SK-N-DZ (cell line): ENCODE measurements at regions not wholly inside any gene's neighbourhood (a gene's known extent, or its start where the extent isn't known, plus 50 kb on each side); places are given as distances from the start of the nearest gene placed in this dataset.
A peak's percentile ranks its signal among the peaks of the same experiment; 100 is the strongest.

Experiments used
- DNase-seq: peaks from one replicate; pipeline ENCODE4 v3.0.0-alpha.2; 2015; ENCODE audit warnings: low spot score

DNA sequence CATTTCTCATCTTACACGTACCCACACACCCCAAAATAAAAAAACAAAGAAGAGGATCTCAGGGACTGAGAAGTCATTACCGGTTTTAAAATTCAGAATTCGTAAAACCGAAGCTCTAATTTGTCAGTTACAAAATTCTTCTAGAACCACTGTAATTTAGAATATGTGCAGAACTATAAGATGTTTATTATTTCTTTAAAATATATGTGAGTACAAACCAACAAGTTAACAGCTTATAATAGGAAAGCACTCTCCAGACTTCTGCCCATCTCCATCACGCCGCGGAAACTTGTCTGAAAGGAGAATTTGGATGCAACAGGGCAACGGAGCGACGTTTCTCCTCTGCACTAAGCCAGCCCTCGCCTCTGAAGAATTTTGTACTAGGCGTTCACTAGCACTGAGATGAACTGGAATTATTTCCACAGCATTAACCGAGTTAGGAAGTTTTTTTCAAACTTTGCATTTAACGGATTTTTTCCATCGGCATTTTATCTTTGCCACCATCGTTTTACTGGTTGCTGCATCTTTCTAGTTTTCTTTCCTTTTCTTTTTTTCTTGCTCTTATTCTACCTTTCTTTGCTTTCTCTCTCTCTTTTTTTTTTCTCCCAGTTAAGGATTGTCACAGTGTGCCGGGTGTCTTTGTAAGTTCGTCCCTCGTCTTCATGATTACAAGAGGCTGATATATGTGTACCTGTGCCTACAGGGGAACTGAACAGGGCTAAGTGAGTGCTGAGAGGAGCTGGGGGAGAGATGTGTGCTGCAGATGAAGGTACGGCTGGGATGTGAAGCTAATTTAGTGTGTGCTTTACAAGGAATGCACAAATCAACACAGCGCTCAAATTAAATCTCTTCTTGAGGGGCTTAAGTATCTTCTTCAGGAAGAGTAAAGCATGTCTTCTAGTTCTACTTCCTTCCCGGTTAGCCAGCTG, 295.9 kb upstream of the NFE2L3 start:
- peak; percentile 41 for DNase-seq

DNA sequence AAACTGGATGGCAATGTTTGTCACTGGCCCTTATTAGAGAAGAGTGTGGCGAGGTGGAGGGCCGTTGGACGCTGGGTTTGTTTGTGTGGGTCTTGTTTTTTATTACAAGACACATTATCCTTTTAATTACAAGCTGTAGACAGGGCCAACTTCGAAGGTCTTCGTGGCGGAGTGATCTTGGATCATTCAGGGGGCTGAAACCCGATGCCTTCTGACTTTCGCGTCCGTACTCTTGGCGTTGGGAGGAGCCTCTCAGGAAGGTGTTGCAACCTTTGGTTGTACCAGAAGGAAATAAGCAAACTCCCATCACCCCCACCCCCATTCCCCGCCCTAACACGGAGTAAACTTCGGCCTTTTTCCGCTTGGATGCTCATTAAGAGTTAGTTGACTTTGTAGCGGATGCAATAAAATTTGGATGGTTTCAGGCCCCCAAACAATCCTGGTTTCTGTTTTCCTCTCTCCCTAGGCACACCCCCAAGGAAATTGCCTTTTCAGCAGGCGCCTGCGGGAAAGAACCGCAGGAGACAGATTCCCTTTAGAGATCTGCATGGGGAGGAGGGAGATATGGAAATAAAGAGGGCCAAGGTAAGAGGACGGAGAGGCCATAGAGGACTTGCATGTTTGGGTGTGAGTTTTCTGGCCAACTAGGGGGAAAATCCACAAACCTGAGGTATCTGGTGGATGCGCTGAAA, 294.5 kb upstream of the NFE2L3 start:
- DNase-seq, result no peak

- no peak for DNase-seq
Measured at GRCh38 chr7:25858200-25858524, 293.8 kb upstream of the NFE2L3 start.

- peak; percentile 41 for DNase-seq
Measured at GRCh38 chr7:25858525-25859411, 293.2 kb upstream of the NFE2L3 start.

GRCh38 chr7:25859412-25860274, 292.4 kb upstream of the NFE2L3 start:
- no peak for DNase-seq

GRCh38 chr7:25860275-25861163, 291.5 kb upstream of the NFE2L3 start:
- peak; percentile 42 for DNase-seq

DNA sequence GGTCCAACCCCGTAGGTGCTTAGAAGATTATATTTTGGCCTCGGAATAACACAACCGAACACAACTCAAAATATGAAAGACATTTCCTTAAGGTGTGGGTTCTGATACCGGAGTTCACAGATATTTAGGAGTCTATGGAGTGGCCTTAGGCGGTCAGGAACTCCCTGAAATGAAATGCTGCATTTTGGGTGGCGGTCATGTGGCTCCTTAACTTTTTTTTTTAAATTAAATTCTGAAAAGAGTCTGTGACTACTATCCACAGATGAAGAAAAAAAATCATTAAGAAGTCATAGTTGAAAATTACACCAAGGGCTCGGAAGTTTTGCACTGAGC, 290.9 kb upstream of the NFE2L3 start:
- DNase-seq, result no peak

DNA sequence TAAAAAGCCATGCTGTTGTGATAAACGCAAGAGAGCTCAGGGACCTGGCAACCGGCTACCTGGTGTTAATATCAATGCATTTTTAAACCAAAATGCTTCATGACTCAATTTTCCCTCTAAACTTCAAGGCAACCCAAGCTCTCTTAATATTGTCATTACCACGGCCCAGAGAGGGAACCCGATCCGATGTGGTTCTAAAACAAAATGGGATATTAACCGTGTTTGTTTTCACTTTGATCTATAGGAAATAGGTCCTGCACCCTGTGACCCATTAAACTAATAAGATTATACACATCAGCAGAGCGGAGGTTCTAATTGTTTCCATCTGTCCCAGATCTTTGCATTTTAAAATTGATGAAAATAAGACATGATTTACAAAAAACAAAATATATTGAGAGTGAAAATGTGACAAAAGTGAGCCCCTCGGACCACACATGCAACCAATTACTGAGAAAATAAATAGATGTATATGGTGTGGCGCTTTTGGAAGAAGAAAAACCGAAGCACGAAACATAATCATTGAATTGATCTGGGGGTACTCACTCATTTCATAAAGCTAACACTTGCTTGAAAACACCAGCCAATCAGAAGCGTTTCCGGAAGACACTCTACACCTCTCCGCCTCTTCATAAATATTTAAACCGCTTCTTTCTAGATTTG, 290.3 kb upstream of the NFE2L3 start:
- DNase-seq, result peak; percentile 28

DNA sequence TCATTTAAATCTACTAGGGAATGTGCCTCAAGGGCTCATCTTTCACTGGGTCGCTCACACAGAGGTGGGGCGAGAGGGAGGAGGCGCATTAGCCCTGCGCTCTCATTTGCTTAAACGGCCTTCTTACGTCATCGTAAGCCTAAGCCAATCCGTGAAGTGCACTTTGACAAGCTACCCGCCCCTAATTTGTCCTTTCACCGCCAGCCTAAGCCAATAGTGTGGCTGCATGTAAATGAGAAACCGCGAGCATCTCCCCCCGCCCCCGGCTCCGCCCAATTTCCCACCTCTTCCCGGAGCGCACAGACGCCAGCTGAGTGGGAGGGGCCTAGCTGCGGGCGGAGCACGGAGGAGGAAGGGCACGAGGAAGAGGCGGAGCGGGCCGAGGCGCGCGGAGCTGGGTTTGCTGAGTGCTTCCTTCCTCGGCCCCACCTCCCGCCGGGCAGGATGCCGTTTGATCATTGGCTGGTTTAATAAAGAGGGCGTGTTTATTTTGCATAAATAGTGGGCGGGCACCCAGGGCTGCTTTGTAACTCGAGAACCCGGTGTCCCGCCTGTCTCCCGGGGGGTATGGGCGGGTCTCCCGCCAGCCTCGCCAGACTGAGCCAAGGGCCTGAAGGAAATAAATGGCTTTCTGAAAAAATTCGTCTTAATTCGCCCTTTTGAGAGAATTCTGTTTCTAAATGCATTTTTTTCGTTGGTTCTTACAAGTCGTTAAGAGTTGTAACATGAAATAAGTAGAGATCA, 289.6 kb upstream of the NFE2L3 start:
- peak; percentile 100 for DNase-seq

DNA sequence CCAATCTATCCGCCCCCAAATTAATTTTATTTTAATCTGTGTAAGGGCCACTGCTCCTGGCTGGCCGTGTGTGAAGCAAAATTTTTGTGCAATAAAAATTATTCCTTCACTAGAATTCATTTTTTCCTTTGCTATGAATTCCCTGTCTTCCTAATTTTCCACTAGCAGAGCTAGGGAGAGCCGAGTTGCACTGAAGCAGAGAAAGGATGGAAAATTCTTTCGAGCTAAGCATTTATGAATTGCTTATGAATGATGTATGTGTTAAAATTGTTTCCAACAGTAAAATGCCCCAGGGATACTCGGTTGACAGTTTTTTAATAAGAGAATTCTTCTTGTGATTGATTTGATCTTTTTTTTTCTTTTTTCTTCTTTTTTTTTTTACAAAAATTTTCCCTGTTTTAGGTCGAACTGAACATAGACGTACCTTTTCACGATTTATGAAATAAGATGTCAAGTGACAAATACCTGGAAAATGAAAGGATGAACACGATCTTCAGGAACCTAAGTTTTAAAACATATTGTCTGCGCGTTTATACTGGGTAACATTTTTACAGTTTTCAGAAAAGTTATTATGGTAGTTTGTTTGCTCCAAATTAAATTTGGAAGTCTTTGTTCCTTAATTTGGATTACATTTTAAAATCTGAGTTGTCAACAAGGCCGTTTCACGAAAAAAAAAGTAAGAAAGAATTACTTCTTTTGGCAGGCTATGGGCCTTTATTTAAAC, 288.8 kb upstream of the NFE2L3 start:
- no peak for DNase-seq

DNA sequence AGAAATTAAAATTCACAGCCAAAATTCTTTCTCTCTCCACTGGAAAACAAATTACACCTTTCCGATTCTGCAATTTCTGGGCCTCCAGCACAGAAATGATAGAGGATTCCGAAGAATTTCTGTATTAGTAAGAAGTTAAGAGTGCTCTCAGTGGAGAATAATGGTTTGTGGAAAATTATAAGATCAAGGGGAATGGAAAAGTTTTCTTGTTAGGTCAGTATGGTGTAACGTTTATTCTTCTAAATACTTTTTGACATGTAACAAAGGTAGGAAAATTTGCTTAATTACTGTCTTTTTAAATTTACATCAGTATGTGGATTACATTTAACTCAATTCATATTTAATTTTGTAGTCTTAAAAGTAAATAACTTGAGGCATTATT, 288.3 kb upstream of the NFE2L3 start:
- no peak for DNase-seq

GRCh38 chr7:25864511-25864910, 287.5 kb upstream of the NFE2L3 start:
- DNase-seq, result no peak

DNA sequence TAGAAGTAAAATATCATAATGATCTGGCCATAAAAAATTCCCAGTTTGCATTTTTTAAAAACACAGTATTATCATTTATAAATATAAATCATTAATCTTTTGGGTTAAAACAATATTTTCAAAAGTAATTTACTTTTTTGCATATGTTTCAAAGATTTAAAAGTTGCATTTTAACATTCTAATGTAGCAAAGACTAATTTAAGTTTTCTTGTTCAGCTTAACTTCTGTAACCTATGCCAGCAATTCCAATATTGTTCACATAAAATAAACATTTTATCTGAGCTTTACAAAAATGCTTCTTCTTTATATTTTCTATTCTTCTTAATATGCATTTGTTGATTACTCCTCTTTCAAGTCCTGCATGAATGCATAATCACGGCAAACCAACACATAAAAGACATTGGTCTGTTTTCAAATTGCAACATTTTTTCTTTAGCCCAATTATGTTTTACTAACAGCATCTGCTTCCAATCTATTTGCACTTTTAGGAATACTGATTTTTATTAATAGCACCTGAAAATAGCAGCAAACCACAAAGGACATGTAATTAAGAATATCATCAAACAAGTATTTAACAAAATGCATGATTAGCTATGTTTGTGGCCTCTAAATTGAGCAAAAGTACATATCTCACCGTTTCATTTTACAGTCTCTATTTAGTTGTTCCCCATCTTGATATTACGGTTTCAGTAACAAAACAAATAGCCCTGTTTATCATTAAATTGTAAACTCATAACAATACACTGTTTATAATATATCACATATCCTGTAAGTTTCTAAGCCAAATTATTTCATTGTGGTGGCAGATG, 286.9 kb upstream of the NFE2L3 start:
- no peak for DNase-seq

- DNase-seq, result no peak
Measured at GRCh38 chr7:25868509-25868908, 283.5 kb upstream of the NFE2L3 start.

GRCh38 chr7:25870574-25870973, 281.4 kb upstream of the NFE2L3 start:
- no peak for DNase-seq

DNA sequence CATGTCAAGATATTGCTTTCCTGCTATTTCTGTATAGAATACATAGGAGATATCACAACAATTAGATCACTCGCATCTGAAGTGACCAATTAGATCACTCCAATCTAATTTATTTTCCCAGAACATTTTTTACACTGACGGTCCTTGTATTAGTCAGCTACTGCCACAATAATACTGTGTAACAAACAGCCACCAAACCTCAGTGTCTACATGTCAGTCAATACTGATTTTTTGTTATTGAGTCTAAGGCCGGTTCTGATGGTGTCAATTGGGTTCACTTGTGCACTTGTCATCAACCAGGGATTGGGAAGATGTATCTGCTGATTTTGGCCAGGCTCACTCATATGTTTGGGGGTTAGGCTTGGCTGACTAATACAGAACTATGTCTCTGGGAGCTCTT, 275.9 kb upstream of the NFE2L3 start:
- DNase-seq, result no peak
